K562 (cell line): ENCODE measurements at regions not wholly inside any gene's neighbourhood (a gene's known extent, or its start where the extent isn't known, plus 50 kb on each side); places are given as distances from the start of the nearest gene placed in this dataset.

Experiments used
- ATAC-seq: fragments of 200-7000 bp; cut with Tn5 transposase; 3 replicates; pipeline ENCODE4 v1.9.1; 2020; ENCODE audit warnings: moderate library complexity
- BruUV-seq: library from RNA; stranded (reverse); fragments of 400-500 nt; replicated peaks from 2 replicates; lab custom pipeline; 2021; lab: Mats Ljungman, UMichigan
- CTCF ChIA-PET: fragments of 300-600 bp; formaldehyde crosslinking; extraction: SDS; loops from one replicate; lab custom pipeline; 2021; ENCODE audit warnings: low intra/inter-chr PET ratio; lab: Yijun Ruan, JAX
- POLR2A ChIA-PET: fragments of 300-600, 350-650 bp; sonication (Branson Sonifier 250); formaldehyde crosslinking; extraction: SDS; loops from one replicate; lab custom pipeline; 2021; ENCODE audit warnings: antibody characterized with exemption, inconsistent platforms; lab: Yijun Ruan, JAX
- DNase-seq, 4 experiments: peaks; one replicate each; pipeline versions ENCODE4 v3.0.0 to v3.0.0-alpha.2; 2011 to 2018; ENCODE audit warnings: low spot score in 3 of 4, mixed read lengths in 3 of 4; ENCODE audit errors: extremely low read depth in 1 of 4
- FAIRE-seq: peaks from 2 replicates; lab custom pipeline; 2011; peaks lifted over from hg19 to GRCh38; lab: Jason Lieb, UNC
- H2AFZ ChIP-seq: 2 replicates; pipeline ENCODE4 v1.6.0; 2011; ENCODE audit warnings: low read depth, low read length, control low read depth, inconsistent platforms
- H3K27ac ChIP-seq: fragments of 200-600 bp; 3 replicates; pipeline ENCODE4 v1.8.0; 2011; ENCODE audit warnings: low read depth, mild to moderate bottlenecking, control low read depth, inconsistent platforms, low read length, moderate library complexity, mixed read lengths; ENCODE audit errors: extremely low read depth
- H3K27me3 ChIP-seq, 2 experiments: fragments of 300-600 bp in 1 of 2; 2 replicates in 1 of 2; 3 replicates in 1 of 2; pipeline versions ENCODE4 v1.6.0 to v1.8.0; 2011; ENCODE audit warnings: inconsistent platforms in 2 of 2, low read length in 2 of 2, mild to moderate bottlenecking in 1 of 2, mixed read lengths in 1 of 2, moderate library complexity in 1 of 2; ENCODE audit not compliant: control insufficient read depth in 2 of 2, insufficient read depth in 2 of 2
- H3K36me3 ChIP-seq: fragments of 300-600 bp; 3 replicates; pipeline ENCODE4 v1.8.0; 2011; ENCODE audit warnings: mild to moderate bottlenecking, low read length, inconsistent platforms; ENCODE audit not compliant: control insufficient read depth, insufficient read depth
- H3K4me1 ChIP-seq, 2 experiments: fragments of 200-600 bp in 1 of 2; replicated peaks in 1 of 2; 2 replicates in 1 of 2; 3 replicates in 1 of 2; pipeline versions ENCODE4 v1.5.1 to v1.8.0; 2011; ENCODE audit warnings: inconsistent platforms in 2 of 2, low read length in 2 of 2, mild to moderate bottlenecking in 1 of 2, mixed read lengths in 1 of 2, moderate library complexity in 1 of 2; ENCODE audit not compliant: control insufficient read depth in 2 of 2, insufficient read depth in 2 of 2
- H3K4me2 ChIP-seq: 2 replicates; pipeline ENCODE4 v1.6.1; 2011; ENCODE audit warnings: low read length, control low read depth, inconsistent platforms, mixed read lengths; ENCODE audit not compliant: insufficient read depth
- H3K4me3 ChIP-seq: fragments of 200-600 bp; sonication (generic), shearing (Covaris generic); 2 replicates; pipeline ENCODE4 v1.5.1; 2016; ENCODE audit warnings: control low read depth, inconsistent platforms
- H3K79me2 ChIP-seq: fragments of 200-600 bp; 3 replicates; pipeline ENCODE4 v1.8.0; 2011; ENCODE audit warnings: low read length, inconsistent platforms; ENCODE audit not compliant: control insufficient read depth, insufficient read depth
- H3K9ac ChIP-seq, 2 experiments: 2 replicates each; pipeline versions ENCODE4 v1.6.0 to v1.6.1; 2011; ENCODE audit warnings: low read depth in 2 of 2, low read length in 2 of 2, control low read depth in 1 of 2, inconsistent platforms in 1 of 2, mild to moderate bottlenecking in 1 of 2, mixed read lengths in 1 of 2; ENCODE audit not compliant: insufficient read depth in 1 of 2
- H3K9me1 ChIP-seq: one replicate; pipeline ENCODE4 v1.6.0; 2011; ENCODE audit warnings: inconsistent platforms, mild to moderate bottlenecking, low read length, moderate library complexity; ENCODE audit not compliant: control insufficient read depth, insufficient read depth
- H3K9me3 ChIP-seq: replicated peaks from 2 replicates; pipeline ENCODE4 v1.5.1; 2011; ENCODE audit warnings: low read depth, low read length, inconsistent platforms; ENCODE audit not compliant: control insufficient read depth, insufficient read depth
- H4K20me1 ChIP-seq: replicated peaks from 2 replicates; pipeline ENCODE4 v1.6.1; 2011; ENCODE audit warnings: low read length, inconsistent platforms, mixed read lengths; ENCODE audit not compliant: control insufficient read depth, insufficient read depth
- CBFB ChIP-seq: sonication (generic); formaldehyde crosslinking; IDR thresholded peaks from 2 replicates; pipeline ENCODE4 v1.4.0; 2020; ENCODE audit warnings: mild to moderate bottlenecking, missing genetic modification reagents
- ESRRA ChIP-seq: fragments of 450-650 bp; IDR thresholded peaks from 2 replicates; pipeline ENCODE4 v1.6.1; 2014; ENCODE audit warnings: low read depth, mild to moderate bottlenecking, moderate library complexity, borderline replicate concordance
- FOS ChIP-seq: IDR thresholded peaks from 3 replicates; pipeline ENCODE4 v1.6.1; 2011; ENCODE audit not compliant: insufficient read length; ENCODE audit errors: extremely low read depth
- FOXO4 ChIP-seq: fragments of 450-650 bp; formaldehyde crosslinking; IDR thresholded peaks from 2 replicates; pipeline ENCODE4 v1.4.0; 2020; ENCODE audit warnings: mild to moderate bottlenecking, moderate library complexity
- IFI16 ChIP-seq: fragments of 250-450 bp; sonication (Bioruptor Pico); IDR thresholded peaks from 2 replicates; pipeline ENCODE4 v2.1.2; 2022; ENCODE audit warnings: mild to moderate bottlenecking, inconsistent platforms
- MAFF ChIP-seq: IDR thresholded peaks from 2 replicates; pipeline ENCODE4 v1.6.1; 2012; ENCODE audit warnings: low read length, improper control_type of control experiment
- MEF2A ChIP-seq: IDR thresholded peaks from 2 replicates; pipeline ENCODE4 v1.6.1; 2011; ENCODE audit warnings: low read depth, mild to moderate bottlenecking, low read length, moderate library complexity; ENCODE audit not compliant: control insufficient read depth
- MTA1 ChIP-seq: fragments of 450-650 bp; IDR thresholded peaks from 2 replicates; pipeline ENCODE4 v1.6.1; 2017; ENCODE audit warnings: borderline replicate concordance
- NKRF ChIP-seq: fragments of 450-650 bp; IDR thresholded peaks from 2 replicates; pipeline ENCODE4 v1.6.1; 2016; ENCODE audit warnings: borderline replicate concordance
- RBM25 ChIP-seq: fragments of 200-400 bp; formaldehyde crosslinking; IDR thresholded peaks from 2 replicates; pipeline ENCODE4 v1.6.1; 2018; ENCODE audit warnings: low read length, low read depth, moderate library complexity; ENCODE audit not compliant: severe bottlenecking
- RNF219 ChIP-seq: fragments of 250-450 bp; sonication (Bioruptor Pico); IDR thresholded peaks from 2 replicates; pipeline ENCODE4 v1.5.0; 2022; ENCODE audit warnings: mild to moderate bottlenecking
- ZBTB2 ChIP-seq: fragments of 450-650 bp; IDR thresholded peaks from 2 replicates; pipeline ENCODE4 v1.6.1; 2016; ENCODE audit warnings: antibody characterized with exemption
- ZBTB9 ChIP-seq: fragments of 450-650 bp; formaldehyde crosslinking; IDR thresholded peaks from 2 replicates; pipeline ENCODE4 v1.4.0; 2020; ENCODE audit warnings: mild to moderate bottlenecking, moderate library complexity
- ZNF408 ChIP-seq: fragments of 250-450 bp; sonication (Bioruptor Pico); IDR thresholded peaks from 2 replicates; pipeline ENCODE4 v1.4.0; 2020; ENCODE audit warnings: low read depth, mild to moderate bottlenecking, moderate library complexity
- WGBS: fragments of 100-300 bp; shearing (Covaris generic); methylation state at CpG from one replicate; pipeline ENCODE4 v1.1.6; 2016; ENCODE audit warnings: low coverage, mixed read lengths; ENCODE audit not compliant: insufficient coverage; ENCODE audit errors: missing lambda C conversion rate; 5-methylcytosine and 5-hydroxymethylcytosine counted together
- in situ Hi-C: fragments of 300-500 bp; cut with MboI; formaldehyde crosslinking; loops from 4 replicates; pipeline ENCODE4 v1.15.0; 2018; ENCODE audit warnings: inconsistent platforms, mixed read lengths
- intact Hi-C: fragments of 100-400 bp; cut with micrococcal nuclease; formaldehyde crosslinking; loops from 2 replicates; pipeline ENCODE4 v1.14.2; 2022

GRCh38 chr6:81981812-81982211, 229.3 kb upstream of the TENT5A start (continued):
- no peak for TF ChIP-seq RNF219
- TF ChIP-seq ESRRA, result no peak

- Histone ChIP-seq H3K9me3 (no peaks in the 10 kb centered on the region), H3K79me2 (no peaks in the 10 kb centered on the region), H3K36me3 (no peaks in the 10 kb centered on the region), H4K20me1 (no peaks in the 10 kb centered on the region), H3K4me2 (no peak overlapping the region), H2AFZ (no peak overlapping the region), H3K9me1 (no peaks in the 10 kb centered on the region), H3K9ac (no peak overlapping the region), H3K27me3 (no peaks in the 10 kb centered on the region), H3K27ac (no peak overlapping the region), H3K4me3 (no peak overlapping the region), H3K4me1 (no peaks in the 10 kb centered on the region)
- no TSS peak for BruUV-seq
- ATAC-seq (no peak), FAIRE-seq (no peak), DNase-seq (no peak)
- in situ Hi-C loops (no loop called here), intact Hi-C loops (no loop called here)
- CTCF ChIA-PET, result interaction anchor here (0.7 kb wide), 1 partner anchor 10 kb away, joined by 3 read pairs; no protein-coding TSS in a partner anchor
- WGBS, result 0% methylated on average over 1 of the region's 1 CpG
- POLR2A ChIA-PET, result no interaction called here
- TF ChIP-seq ZBTB9 (CRISPR knock-in tag) (no peak), MAFF (no peak), MEF2A (no peak), ZBTB2 (no peak), NKRF (no peak), CBFB (no peak), ZNF408 (no peak), MTA1 (no peak), FOXO4 (CRISPR knock-in tag) (no peak), FOS (no peak), RBM25 (no peak), IFI16 (no peak)
These were observed 227.3 kb upstream of the TENT5A start for GRCh38 chr6:81979767-81980166.
